GM12872 (cell line): ENCODE measurements at regions not wholly inside any gene's neighbourhood (a gene's known extent, or its start where the extent isn't known, plus 50 kb on each side); places are given as distances from the start of the nearest gene placed in this dataset.

Experiments used
- CTCF ChIP-seq: IDR thresholded peaks from 3 replicates; pipeline ENCODE4 v1.5.1; 2011; ENCODE audit warnings: low read depth, mild to moderate bottlenecking, low read length, moderate library complexity; ENCODE audit not compliant: insufficient read depth

GRCh38 chr10:107413971-107414370 lies 249.5 kb upstream of the SORCS1 start:
- no peak for TF ChIP-seq CTCF

DNA sequence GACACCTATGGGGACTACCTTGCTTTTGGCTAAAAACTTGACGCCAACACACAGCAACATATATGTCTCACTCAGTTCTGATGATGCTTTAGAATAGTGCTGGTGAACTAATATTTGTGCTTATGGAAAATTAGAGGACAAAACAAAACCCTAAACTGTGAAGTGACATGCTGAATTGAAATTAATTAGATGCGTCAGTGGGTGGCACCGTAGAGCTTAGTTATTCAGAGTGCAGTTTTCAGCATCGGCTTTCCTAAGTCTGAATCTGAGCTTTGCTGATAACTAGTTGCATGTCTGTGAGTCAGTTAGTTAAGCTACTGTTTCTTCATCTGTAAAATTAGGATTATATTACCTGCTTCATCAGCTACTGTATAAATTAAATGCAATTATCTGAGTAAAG lies 245.0 kb upstream of the SORCS1 start:
- peak; percentile 56 for TF ChIP-seq CTCF

DNA sequence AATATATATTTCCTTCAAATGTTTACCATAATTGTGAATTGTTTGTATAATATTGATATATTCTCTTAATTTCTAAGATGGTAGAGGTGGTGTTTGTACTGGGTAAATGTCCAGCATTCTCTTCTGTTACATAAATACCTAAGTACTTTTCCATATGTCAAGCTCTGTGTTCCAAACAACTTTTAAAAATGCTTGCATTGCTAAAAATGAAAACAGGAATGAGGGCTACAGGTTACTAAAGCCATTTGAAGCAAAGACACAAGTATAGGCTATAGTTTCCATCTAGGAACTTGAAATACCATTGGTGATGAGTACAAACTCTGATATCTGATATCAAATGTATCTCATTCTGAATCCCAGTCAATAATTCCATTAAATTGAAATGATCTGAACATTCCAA lies 233.6 kb upstream of the SORCS1 start:
- TF ChIP-seq CTCF = no peak

- no peak for TF ChIP-seq CTCF
Measured at GRCh38 chr10:107391901-107392300, 227.4 kb upstream of the SORCS1 start.

GRCh38 chr10:107390563-107390962 lies 226.1 kb upstream of the SORCS1 start:
- no peak for TF ChIP-seq CTCF

GRCh38 chr10:107383357-107383756 lies 218.9 kb upstream of the SORCS1 start:
- no peak for TF ChIP-seq CTCF

GRCh38 chr10:107379601-107380000 lies 215.1 kb upstream of the SORCS1 start:
- TF ChIP-seq CTCF = no peak

DNA sequence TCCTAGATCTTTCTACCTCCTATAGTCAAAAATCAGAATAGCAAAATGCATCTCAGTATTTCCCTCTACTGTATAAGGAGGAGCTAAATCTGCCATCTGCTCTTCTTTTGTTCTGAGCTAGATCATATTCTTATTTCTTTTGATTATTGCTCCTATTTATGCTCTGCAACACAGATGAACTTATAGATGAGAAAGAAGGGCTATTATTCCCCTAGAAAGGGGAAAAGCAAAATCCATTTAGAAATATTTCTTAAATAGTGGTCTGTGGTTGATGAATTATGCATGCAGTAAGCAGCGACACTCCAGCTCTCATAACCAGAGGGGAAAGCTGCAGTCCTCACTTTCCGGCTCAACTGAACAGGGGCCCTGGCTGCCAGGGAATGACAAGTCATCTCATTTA lies 207.3 kb upstream of the SORCS1 start:
- TF ChIP-seq CTCF = no peak
